ENCODE measurements at regions not wholly inside any gene's neighbourhood (a gene's known extent, or its start where the extent isn't known, plus 50 kb on each side); places are given as distances from the start of the nearest gene placed in this dataset.
"Not testable (repeated sequence)": the region's sequence is repeated elsewhere in the genome, so short reads cannot be mapped to it uniquely, and the experiment has no call there.

DNA sequence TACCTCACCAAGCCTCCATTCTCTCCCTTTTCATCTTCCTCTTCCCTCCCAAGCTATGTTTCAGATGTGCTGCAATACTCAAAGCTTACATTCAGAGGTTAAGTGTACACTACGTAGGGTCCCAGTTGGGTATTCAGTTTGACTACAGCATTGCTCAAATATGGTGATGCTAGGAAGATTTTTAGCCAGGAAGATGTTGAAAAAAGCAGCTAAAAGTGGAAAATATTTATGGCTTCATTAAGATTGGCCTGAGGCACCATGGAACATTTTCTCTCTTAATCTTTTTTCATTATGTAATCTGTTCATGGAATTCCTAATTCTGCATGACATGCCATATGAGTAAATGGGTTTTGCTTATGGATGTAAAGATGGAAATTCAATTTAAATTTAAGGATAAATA is 72.0 kb upstream of the ABCB5 start:
- Histone ChIP-seq H3K36me3 (ENCODE audit: control insufficient read depth, insufficient read depth, low read length) (no peaks in the 10 kb centered on the region), H3K4me3 (ENCODE audit: low read length) (no peak overlapping the region), H3K9me3 (ENCODE audit: control insufficient read depth, insufficient read depth, low read length) (no peaks in the 10 kb centered on the region), H3K27me3 (ENCODE audit: control insufficient read depth, insufficient read depth, low read length) (no peaks in the 10 kb centered on the region), H3K4me1 (ENCODE audit: control insufficient read depth, insufficient read depth, low read length) (no peaks in the 10 kb centered on the region), H3K27ac (ENCODE audit: low read length) (no peak overlapping the region)
- no peak for DNase-seq (ENCODE audit: low read depth, low spot score)
- no CpG with 5 or more reads among the region's 1 CpG for WGBS (ENCODE audit: insufficient coverage, insufficient read length)

DNA sequence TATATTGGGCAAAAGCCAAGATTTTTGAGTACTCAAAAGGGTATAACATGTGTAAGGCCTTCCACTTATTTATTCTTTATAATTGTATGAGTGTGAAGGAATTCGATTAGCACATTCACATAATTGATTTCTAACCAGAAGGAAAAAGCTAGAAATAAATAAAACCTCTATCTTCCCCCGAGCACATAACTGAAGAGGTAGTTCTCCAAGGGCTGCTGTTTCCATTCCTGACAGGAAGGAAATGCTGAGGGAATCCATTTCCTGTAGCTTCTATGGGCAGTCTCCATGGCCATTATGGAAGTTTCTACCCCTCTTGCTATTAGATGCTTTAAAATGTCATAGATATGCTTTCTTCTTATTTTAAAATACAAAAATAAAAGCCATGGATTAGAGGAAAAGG is 70.5 kb upstream of the ABCB5 start:
- Histone ChIP-seq H3K4me3 (ENCODE audit: low read length) (no peak overlapping the region), H3K36me3 (ENCODE audit: control insufficient read depth, insufficient read depth, low read length) (no peaks in the 10 kb centered on the region), H3K27me3 (ENCODE audit: control insufficient read depth, insufficient read depth, low read length) (no peaks in the 10 kb centered on the region), H3K9me3 (ENCODE audit: control insufficient read depth, insufficient read depth, low read length) (no peaks in the 10 kb centered on the region), H3K27ac (ENCODE audit: low read length) (no peak overlapping the region), H3K4me1 (ENCODE audit: control insufficient read depth, insufficient read depth, low read length) (no peaks in the 10 kb centered on the region)
- no peak for DNase-seq (ENCODE audit: low read depth, low spot score)
- no CpG with 5 or more reads among the region's 2 CpGs for WGBS (ENCODE audit: insufficient coverage, insufficient read length)

DNA sequence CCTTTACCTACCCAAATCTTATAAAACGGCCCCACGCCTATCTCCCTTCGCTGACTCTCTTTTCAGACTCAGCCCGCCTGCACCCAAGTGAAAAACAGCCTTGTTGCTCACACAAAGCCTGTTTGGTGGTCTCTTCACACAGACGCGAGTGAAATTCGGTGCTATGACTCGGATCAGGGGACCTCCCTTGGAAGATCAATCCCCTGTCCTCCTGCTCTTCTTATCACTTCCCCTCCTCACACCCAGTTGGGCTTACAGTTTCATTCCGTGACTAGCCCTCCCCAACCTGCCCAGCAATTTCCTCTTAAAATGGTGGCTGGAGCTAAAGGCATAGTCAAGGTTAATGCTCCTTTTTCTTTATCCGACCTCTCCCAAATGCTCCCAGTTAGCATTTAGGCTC is 68.5 kb upstream of the ABCB5 start:
- not testable (repeated sequence) for H3K4me3 ChIP-seq (ENCODE audit: low read length); H3K36me3 ChIP-seq (ENCODE audit: control insufficient read depth, insufficient read depth, low read length)
- no CpG with 5 or more reads among the region's 10 CpGs for WGBS (ENCODE audit: insufficient coverage, insufficient read length)

DNA sequence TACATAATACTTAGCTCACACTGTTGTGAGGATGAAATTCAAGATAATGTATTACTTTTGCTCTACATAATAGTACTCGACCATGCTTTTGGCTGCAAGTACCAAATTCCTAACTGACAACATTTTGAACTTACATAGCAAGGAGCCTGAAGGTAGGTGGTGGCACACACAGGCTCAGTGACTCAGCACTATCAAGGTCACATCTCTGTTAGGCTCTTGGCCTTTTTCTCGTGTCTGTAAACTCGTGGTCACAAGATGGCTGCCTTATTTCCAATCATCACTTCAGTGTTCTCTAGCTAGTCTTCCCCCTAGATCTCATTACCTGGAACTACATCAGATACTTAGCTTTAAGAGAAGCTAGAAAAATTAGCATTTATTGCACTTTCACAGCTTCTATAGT is 61.4 kb upstream of the ABCB5 start:
- no peak for DNase-seq (ENCODE audit: low read depth, low spot score)
- WGBS (ENCODE audit: insufficient coverage, insufficient read length) = no CpG with 5 or more reads among the region's 3 CpGs
- no peaks in the 10 kb centered on the region for H3K27me3 ChIP-seq (ENCODE audit: control insufficient read depth, insufficient read depth, low read length)
- no peaks in the 10 kb centered on the region for H3K4me1 ChIP-seq (ENCODE audit: control insufficient read depth, insufficient read depth, low read length)
- no peak overlapping the region for H3K4me3 ChIP-seq (ENCODE audit: low read length)
- H3K27ac ChIP-seq (ENCODE audit: low read length) = no peak overlapping the region
- H3K36me3 ChIP-seq (ENCODE audit: control insufficient read depth, insufficient read depth, low read length) = no peaks in the 10 kb centered on the region
- no peaks in the 10 kb centered on the region for H3K9me3 ChIP-seq (ENCODE audit: control insufficient read depth, insufficient read depth, low read length)

More for the DNA sequence above, 68.5 kb upstream of the ABCB5 start:
- DNase-seq (ENCODE audit: low read depth, low spot score); H3K4me1 ChIP-seq (ENCODE audit: control insufficient read depth, insufficient read depth, low read length); H3K27me3 ChIP-seq (ENCODE audit: control insufficient read depth, insufficient read depth, low read length); H3K9me3 ChIP-seq (ENCODE audit: control insufficient read depth, insufficient read depth, low read length); H3K27ac ChIP-seq (ENCODE audit: low read length): not testable (repeated sequence)

DNA sequence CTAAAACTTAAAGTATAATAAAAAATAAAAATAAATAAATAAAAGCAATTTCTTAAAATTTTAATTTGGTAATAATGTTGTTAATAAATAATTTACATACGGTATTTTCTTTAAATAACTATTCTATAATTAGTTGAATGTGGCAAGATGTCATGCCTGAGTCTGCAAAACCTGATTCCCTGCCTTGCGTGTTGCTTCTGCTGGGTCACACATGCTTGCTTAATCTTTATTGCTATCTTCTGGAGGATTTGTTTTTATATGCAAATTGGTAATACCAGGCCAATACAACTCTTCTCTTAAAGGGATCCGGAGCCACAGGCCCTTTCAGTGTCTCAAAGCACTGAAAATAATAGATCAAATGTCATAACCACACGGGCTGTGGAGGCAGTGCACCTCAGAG is 59.4 kb upstream of the ABCB5 start:
- Histone ChIP-seq H3K4me1 (ENCODE audit: control insufficient read depth, insufficient read depth, low read length) (no peaks in the 10 kb centered on the region), H3K9me3 (ENCODE audit: control insufficient read depth, insufficient read depth, low read length) (no peaks in the 10 kb centered on the region), H3K36me3 (ENCODE audit: control insufficient read depth, insufficient read depth, low read length) (no peaks in the 10 kb centered on the region), H3K27ac (ENCODE audit: low read length) (no peak overlapping the region), H3K4me3 (ENCODE audit: low read length) (no peak overlapping the region), H3K27me3 (ENCODE audit: control insufficient read depth, insufficient read depth, low read length) (no peaks in the 10 kb centered on the region)
- no CpG with 5 or more reads among the region's 4 CpGs for WGBS (ENCODE audit: insufficient coverage, insufficient read length)
- DNase-seq (ENCODE audit: low read depth, low spot score) = no peak

DNA sequence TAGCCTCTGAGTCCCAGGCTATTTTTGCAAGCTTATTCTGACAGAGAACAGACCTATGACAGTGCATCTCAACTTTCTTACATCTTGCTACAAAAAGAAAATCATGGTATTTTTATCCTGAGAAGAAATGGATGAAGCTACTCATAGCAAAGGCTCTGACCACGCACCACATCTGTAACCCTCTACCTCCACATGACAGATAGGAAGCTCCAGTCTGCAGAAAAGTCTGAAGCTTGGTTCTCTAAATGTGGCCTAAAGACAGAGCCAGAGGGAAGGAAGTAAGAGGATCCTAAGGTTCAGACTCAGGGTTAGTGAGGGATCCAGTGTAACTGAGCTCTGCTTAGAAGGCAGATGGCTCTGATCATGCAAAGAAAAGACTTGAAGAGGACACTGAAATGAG is 58.4 kb upstream of the ABCB5 start:
- no peaks in the 10 kb centered on the region for H3K27me3 ChIP-seq (ENCODE audit: control insufficient read depth, insufficient read depth, low read length)
- H3K36me3 ChIP-seq (ENCODE audit: control insufficient read depth, insufficient read depth, low read length) = no peaks in the 10 kb centered on the region
- no peak for DNase-seq (ENCODE audit: low read depth, low spot score)
- no peak overlapping the region for H3K4me3 ChIP-seq (ENCODE audit: low read length)
- H3K27ac ChIP-seq (ENCODE audit: low read length) = no peak overlapping the region
- no peaks in the 10 kb centered on the region for H3K9me3 ChIP-seq (ENCODE audit: control insufficient read depth, insufficient read depth, low read length)
- WGBS (ENCODE audit: insufficient coverage, insufficient read length) = no CpG with 5 or more reads among the region's 1 CpG
- no peaks in the 10 kb centered on the region for H3K4me1 ChIP-seq (ENCODE audit: control insufficient read depth, insufficient read depth, low read length)

DNA sequence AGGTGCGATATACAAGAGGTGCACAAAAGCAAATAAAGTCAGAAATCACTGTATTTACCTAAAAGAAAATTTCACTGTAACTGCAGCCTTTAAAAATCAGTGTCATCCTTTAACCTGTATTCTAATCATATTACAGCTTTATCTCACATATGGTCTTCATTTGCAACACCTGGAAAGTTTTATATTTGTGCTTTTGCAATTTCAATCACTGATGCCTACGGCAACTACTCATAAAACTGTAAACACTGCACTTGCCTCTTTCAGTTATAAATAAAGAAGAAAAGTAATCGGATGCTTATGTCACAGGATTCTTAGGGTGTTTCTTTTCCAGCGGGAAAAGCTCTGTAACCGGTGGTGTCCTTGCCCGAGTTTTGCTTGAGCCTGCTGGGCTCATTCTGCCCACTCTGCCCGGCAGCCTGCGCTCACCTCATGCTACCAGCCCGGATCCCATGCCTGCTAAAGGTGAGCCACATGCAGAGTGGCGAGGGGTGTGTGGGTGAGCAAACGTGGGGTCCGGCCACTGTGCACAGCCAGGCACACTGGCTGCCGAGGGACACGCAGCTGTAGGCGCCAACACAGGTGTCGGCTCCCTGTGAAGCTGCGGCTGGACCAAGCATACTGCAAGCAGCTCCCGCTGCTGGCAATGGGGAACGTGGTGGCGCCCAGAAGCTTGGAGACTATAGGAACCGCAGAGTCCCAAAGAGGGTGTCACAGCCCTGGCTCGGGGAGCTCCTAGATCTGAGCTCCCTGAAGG is 56.3 kb upstream of the ABCB5 start:
- Histone ChIP-seq H3K27me3 (ENCODE audit: control insufficient read depth, insufficient read depth, low read length) (no peaks in the 10 kb centered on the region), H3K27ac (ENCODE audit: low read length) (no peak overlapping the region), H3K36me3 (ENCODE audit: control insufficient read depth, insufficient read depth, low read length) (no peaks in the 10 kb centered on the region), H3K9me3 (ENCODE audit: control insufficient read depth, insufficient read depth, low read length) (no peaks in the 10 kb centered on the region), H3K4me1 (ENCODE audit: control insufficient read depth, insufficient read depth, low read length) (no peaks in the 10 kb centered on the region), H3K4me3 (ENCODE audit: low read length) (no peak overlapping the region)
- DNase-seq (ENCODE audit: low read depth, low spot score) = no peak
- no CpG with 5 or more reads among the region's 22 CpGs for WGBS (ENCODE audit: insufficient coverage, insufficient read length)

DNA sequence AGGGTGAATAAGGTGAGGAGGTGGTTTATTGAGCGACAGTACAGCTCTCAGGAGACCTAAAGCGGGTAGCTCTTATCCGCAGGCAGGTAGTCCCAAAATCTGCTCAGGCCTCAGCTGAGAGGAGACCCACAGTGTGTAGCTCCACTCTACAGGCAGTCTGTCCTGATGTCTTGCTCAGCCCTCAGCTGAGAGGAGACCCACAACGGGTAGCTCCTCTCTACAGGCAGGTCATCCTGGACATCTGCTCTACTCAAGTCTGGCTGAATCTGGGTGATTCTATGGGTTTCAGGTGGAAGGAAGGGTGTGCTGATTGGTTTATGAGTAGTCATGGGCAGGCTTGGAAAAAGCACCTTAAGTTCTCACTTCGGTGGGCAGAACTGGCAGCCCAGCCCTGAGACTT is 55.6 kb upstream of the ABCB5 start:
- no peaks in the 10 kb centered on the region for H3K4me1 ChIP-seq (ENCODE audit: control insufficient read depth, insufficient read depth, low read length)
- WGBS (ENCODE audit: insufficient coverage, insufficient read length) = no CpG with 5 or more reads among the region's 5 CpGs
- no peak for DNase-seq (ENCODE audit: low read depth, low spot score)
- no peaks in the 10 kb centered on the region for H3K27me3 ChIP-seq (ENCODE audit: control insufficient read depth, insufficient read depth, low read length)
- no peak overlapping the region for H3K27ac ChIP-seq (ENCODE audit: low read length)
- H3K4me3 ChIP-seq (ENCODE audit: low read length) = no peak overlapping the region
- no peaks in the 10 kb centered on the region for H3K9me3 ChIP-seq (ENCODE audit: control insufficient read depth, insufficient read depth, low read length)
- no peaks in the 10 kb centered on the region for H3K36me3 ChIP-seq (ENCODE audit: control insufficient read depth, insufficient read depth, low read length)

DNA sequence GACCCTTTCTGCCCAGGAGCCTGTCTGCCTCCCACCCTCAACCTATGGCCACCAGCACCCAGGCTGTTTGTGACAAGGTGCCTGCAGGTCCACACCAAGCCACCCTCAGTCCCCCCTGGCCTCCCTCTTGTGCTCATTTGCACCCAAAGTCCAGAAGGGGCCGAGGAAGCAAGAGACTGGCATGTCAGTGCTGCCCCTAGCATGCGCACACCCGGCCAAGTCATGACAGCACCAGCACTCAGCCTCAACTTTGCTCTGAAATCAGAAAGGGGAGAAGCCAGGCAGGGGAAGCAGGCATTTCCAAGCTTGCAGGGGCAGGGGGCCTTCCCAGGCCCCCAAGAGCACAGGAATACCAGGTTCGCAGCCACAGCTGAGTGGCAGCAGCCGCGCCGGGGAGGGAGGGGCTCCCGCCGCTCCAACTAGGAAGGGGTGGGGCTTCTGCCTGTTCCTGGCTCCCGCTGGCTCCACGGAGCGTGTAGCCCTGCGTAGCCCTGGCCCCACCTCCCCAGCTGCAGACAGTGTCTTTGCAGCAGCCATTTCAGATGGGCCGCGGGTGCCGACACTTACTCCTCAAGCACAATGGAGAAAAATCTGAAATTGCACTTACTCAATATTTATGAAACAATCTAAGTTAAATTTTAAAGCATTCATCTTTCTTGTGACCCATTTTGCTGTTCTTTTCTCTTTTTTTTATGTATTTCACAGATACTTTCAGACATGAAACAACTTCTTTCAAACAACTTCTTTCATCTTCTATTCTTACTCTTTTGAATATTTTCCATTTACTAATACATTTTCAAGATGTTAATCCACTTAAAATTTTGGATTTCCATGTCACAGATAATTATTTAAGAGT is 54.9 kb upstream of the ABCB5 start:
- no peak for DNase-seq (ENCODE audit: low read depth, low spot score)
- no CpG with 5 or more reads among the region's 16 CpGs for WGBS (ENCODE audit: insufficient coverage, insufficient read length)
- Histone ChIP-seq H3K4me3 (ENCODE audit: low read length) (no peak overlapping the region), H3K27me3 (ENCODE audit: control insufficient read depth, insufficient read depth, low read length) (no peaks in the 10 kb centered on the region), H3K27ac (ENCODE audit: low read length) (no peak overlapping the region), H3K36me3 (ENCODE audit: control insufficient read depth, insufficient read depth, low read length) (no peaks in the 10 kb centered on the region), H3K4me1 (ENCODE audit: control insufficient read depth, insufficient read depth, low read length) (no peaks in the 10 kb centered on the region), H3K9me3 (ENCODE audit: control insufficient read depth, insufficient read depth, low read length) (no peaks in the 10 kb centered on the region)

DNA sequence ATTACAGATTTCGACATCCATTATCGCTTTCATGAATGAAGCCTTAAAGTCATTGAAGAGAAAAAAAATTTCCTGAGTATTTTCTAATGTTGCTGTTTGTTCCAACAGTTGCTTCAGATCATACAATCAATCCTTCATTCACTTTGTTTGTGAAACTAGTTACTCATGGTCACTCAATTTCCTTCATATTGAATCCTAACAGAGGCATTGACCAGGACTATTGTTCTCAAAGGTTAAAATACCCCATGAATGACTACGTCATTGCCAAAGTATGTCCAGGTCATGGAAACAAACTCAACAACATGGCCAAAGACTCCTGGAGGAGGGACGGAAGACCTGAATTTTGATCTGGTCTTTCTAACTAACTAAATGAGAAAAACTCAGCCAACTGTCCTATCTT is 54.0 kb upstream of the ABCB5 start:
- Histone ChIP-seq H3K27me3 (ENCODE audit: control insufficient read depth, insufficient read depth, low read length) (no peaks in the 10 kb centered on the region), H3K9me3 (ENCODE audit: control insufficient read depth, insufficient read depth, low read length) (no peaks in the 10 kb centered on the region), H3K27ac (ENCODE audit: low read length) (no peak overlapping the region), H3K4me1 (ENCODE audit: control insufficient read depth, insufficient read depth, low read length) (no peaks in the 10 kb centered on the region), H3K4me3 (ENCODE audit: low read length) (no peak overlapping the region), H3K36me3 (ENCODE audit: control insufficient read depth, insufficient read depth, low read length) (no peaks in the 10 kb centered on the region)
- no CpG with 5 or more reads among the region's 4 CpGs for WGBS (ENCODE audit: insufficient coverage, insufficient read length)
- no peak for DNase-seq (ENCODE audit: low read depth, low spot score)

DNA sequence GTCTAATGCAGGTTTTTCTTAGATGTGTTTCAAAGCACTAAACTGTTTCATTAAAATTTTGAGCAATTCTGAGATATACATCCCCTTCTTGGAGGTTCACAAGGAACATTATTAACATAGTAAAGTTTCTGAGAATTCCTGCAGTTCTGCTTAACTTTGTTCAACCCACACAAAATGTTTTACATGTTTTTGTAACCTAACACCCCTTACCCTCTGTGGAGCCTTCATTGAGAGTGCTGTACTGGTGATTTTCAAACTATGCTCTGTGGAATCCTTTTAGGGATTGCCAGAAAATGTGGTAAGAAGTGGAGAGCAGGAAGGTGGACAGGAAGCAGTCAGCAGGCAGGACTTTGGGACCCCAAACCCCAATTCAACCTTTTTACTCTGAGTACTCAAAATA is 53.6 kb upstream of the ABCB5 start:
- no peaks in the 10 kb centered on the region for H3K36me3 ChIP-seq (ENCODE audit: control insufficient read depth, insufficient read depth, low read length)
- H3K4me1 ChIP-seq (ENCODE audit: control insufficient read depth, insufficient read depth, low read length) = no peaks in the 10 kb centered on the region
- H3K4me3 ChIP-seq (ENCODE audit: low read length) = no peak overlapping the region
- H3K9me3 ChIP-seq (ENCODE audit: control insufficient read depth, insufficient read depth, low read length) = no peaks in the 10 kb centered on the region
- no peak overlapping the region for H3K27ac ChIP-seq (ENCODE audit: low read length)
- H3K27me3 ChIP-seq (ENCODE audit: control insufficient read depth, insufficient read depth, low read length) = no peaks in the 10 kb centered on the region
- no peak for DNase-seq (ENCODE audit: low read depth, low spot score)
